SK-N-SH treated with all-trans-retinoic acid at 6 μM for 48 hours (cell line): ENCODE measurements at regions not wholly inside any gene's neighbourhood (a gene's known extent, or its start where the extent isn't known, plus 50 kb on each side); places are given as distances from the start of the nearest gene placed in this dataset.

Experiments used
- OSR1 ChIP-seq: fragments of 250-450 bp; sonication (Bioruptor Pico); IDR thresholded peaks from 2 replicates; pipeline ENCODE4 v1.8.0; 2022; ENCODE audit warnings: moderate library complexity, mild to moderate bottlenecking, inconsistent platforms
- TOX ChIP-seq: fragments of 250-450 bp; sonication (Bioruptor Pico); IDR thresholded peaks from 2 replicates; pipeline ENCODE4 v1.8.0; 2021; ENCODE audit warnings: mild to moderate bottlenecking, moderate library complexity, borderline replicate concordance

DNA sequence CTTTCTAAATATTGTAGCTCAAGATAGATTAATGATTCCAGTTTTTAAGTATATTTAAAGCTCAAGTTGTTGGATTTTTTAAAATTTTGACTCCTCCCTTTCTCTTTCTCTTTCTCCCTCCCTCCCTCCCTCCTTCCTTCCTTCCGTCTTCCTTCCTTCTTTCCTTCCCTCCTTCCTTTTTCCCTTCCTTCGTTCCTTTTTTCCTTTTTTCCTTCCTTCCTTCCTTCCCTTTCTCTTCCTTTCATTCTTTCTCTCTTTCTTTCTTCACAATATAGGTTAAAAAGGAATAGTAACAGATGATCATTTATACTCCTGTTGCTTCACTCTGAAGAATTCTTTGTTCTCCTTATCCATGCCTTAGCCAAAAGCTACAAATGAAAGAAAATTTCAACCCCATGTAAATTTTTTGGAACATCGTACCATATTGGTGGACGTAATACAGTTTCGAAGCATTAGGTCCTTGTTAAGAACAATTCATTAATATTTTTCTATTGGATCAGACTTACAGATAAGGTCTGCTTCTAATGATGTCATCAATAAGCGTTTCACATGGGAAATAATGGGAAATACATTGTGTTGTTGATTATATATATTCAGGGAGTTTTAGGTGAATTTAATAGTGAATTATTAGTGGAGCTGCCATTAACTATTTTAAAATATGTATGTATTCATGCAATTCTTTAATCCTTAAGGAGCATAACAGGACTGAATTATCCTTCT is 139.6 kb upstream of the SLC35B3 start:
- TF ChIP-seq OSR1 (CRISPR knock-in tag): no peak
- no peak for TF ChIP-seq TOX (CRISPR knock-in tag)
